ENCODE measurements at regions not wholly inside any gene's neighbourhood (a gene's known extent, or its start where the extent isn't known, plus 50 kb on each side); places are given as distances from the start of the nearest gene placed in this dataset.

GRCh38 chr10:30518907-30519306 is 84.9 kb downstream of the MAP3K8 start:
- TF ChIP-seq GATA1 (IDR thresholded peaks at IDR 0.05; ENCODE audit: low read depth, low read length) (no peak), POLR2A (IDR thresholded peaks at IDR 0.05; ENCODE audit: low read length) (no peak)
- DNase-seq = no peak

Measured in erythroblast (primary cell).